Gastroesophageal sphincter (tissue), 3 donors: ENCODE measurements at regions not wholly inside any gene's neighbourhood (a gene's known extent, or its start where the extent isn't known, plus 50 kb on each side); places are given as distances from the start of the nearest gene placed in this dataset.

Experiments
- CTCF ChIP-seq, 4 experiments: fragments of 200-600 bp in 2 of 4; fragments of 450-650 bp in 2 of 4; sonication (generic) in 1 of 4; IDR thresholded peaks; one replicate each; pipeline ENCODE4 v1.5.1; 2017 to 2019; ENCODE audit warnings: antibody characterized with exemption in 4 of 4, mild to moderate bottlenecking in 2 of 4, moderate library complexity in 2 of 4
- POLR2A ChIP-seq, 2 donors: fragments of 450-650 bp; IDR thresholded peaks; one replicate each; pipeline ENCODE4 v1.6.1; 2017; ENCODE audit warnings: antibody characterized with exemption in 2 of 2, mild to moderate bottlenecking in 2 of 2, moderate library complexity in 1 of 2
- POLR2AphosphoS5 ChIP-seq: sonication (generic); formaldehyde crosslinking; IDR thresholded peaks from one replicate; pipeline ENCODE4 v1.6.1; 2017; ENCODE audit warnings: antibody characterized with exemption

- TF ChIP-seq CTCF (IDR thresholded peaks at IDR 0.05) (no peak), POLR2A (IDR thresholded peaks at IDR 0.05) (no peak), POLR2AphosphoS5 (no peak)
These were observed 538.9 kb downstream of the NPHP4 start for GRCh38 chr1:5453347-5453746.
